HG03457 (cell line): ENCODE measurements at regions not wholly inside any gene's neighbourhood (a gene's known extent, or its start where the extent isn't known, plus 50 kb on each side); places are given as distances from the start of the nearest gene placed in this dataset.

ENCODE experiments used
- ATAC-seq: cut with Tn5 transposase; IDR thresholded peaks from one replicate; pipeline ENCODE4 v1.9.1; 2021; ENCODE audit warnings: moderate number of reproducible peaks; ENCODE audit not compliant: unreplicated experiment

GRCh38 chr1:170271430-170272161 is 125.8 kb downstream of the NTMT2 start:
- no peak for ATAC-seq

- no peak for ATAC-seq
These were observed 127.8 kb downstream of the NTMT2 start for GRCh38 chr1:170273291-170274130.

- ATAC-seq: no peak
These were observed 128.4 kb downstream of the NTMT2 start for GRCh38 chr1:170274131-170274501.

GRCh38 chr1:170277985-170278384 is 132.2 kb downstream of the NTMT2 start:
- no peak for ATAC-seq

DNA sequence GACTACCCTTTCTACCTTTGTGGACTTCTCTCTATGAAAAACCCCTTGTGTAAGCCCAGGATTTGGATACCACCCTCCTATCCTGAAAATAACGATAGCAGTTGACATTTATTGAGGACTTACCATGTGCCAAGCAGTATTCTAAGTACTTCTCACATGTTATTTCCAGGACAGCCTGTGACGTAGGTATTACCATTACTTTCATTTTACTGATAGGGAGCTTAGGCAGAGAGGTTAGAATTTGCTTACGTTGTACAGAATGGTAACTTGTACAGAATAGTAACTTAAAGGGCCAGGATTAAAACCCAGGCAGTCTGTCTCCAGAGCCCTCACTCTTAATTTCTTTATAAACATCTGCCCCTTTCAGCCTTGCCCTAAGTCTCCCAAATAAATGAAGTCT is 138.3 kb downstream of the NTMT2 start:
- ATAC-seq: no peak

- ATAC-seq: no peak
These were observed 138.8 kb downstream of the NTMT2 start for GRCh38 chr1:170284512-170284911.

- no peak for ATAC-seq
These were observed 139.2 kb downstream of the NTMT2 start for GRCh38 chr1:170284951-170285350.

DNA sequence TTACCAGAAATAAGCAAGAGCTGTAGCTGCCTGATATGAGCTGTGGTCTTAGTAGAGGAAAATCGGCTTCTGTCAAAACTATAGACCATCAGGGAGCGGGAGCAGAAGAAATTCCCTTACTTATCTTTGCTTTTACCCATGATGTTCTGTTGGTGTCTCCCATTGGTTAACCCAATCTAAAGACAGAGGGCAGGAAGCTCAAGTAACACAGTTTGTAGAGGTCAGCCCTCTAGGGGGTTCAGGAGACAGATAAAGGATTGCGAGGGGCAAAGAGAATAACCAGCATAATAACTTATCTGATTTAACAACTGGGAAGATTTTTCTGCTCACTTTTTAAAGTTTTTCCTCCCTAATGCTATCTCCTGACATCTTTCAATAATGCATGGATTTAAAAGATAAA is 142.4 kb downstream of the NTMT2 start:
- no peak for ATAC-seq

GRCh38 chr1:170290276-170290675 is 144.5 kb downstream of the NTMT2 start:
- ATAC-seq: no peak

DNA sequence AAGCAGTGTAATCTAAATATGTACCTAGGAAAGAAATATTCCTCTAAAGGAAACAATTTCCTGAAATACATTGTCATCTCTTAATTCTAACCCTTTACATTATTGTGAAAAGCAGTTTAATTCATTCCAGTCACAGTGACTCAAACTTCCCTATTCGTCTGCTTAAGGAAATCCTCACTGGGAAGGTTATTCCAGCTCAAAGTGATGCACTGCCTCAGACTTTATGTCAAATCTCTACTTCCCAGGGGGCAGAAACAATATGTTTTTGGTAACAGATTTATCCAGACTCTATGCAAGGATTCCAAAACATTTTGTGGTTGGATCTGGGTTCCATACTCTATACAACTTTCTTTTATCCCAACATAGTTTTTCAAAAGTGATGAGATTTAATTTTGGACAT is 145.2 kb downstream of the NTMT2 start:
- ATAC-seq: no peak

DNA sequence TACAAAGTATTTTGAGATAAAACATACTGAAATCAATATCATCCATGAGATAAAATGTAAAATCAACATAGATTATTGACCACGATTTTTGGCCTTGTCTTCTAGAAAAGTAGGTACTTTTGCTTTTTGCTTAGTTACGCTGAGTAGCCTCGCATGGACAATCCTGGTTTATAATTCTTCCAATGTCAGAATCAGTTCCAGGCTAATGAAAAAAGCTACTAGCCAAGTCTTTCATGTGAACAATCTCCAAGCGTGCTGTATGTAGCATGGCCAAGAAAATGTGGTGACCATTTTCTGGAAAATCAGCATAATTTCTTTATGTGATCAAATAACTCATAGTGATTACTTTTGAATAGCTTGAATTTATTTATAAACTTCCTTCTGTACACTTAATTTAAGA is 145.8 kb downstream of the NTMT2 start:
- ATAC-seq: no peak

- no peak for ATAC-seq
These were observed 150.5 kb downstream of the NTMT2 start for GRCh38 chr1:170296211-170296610.

DNA sequence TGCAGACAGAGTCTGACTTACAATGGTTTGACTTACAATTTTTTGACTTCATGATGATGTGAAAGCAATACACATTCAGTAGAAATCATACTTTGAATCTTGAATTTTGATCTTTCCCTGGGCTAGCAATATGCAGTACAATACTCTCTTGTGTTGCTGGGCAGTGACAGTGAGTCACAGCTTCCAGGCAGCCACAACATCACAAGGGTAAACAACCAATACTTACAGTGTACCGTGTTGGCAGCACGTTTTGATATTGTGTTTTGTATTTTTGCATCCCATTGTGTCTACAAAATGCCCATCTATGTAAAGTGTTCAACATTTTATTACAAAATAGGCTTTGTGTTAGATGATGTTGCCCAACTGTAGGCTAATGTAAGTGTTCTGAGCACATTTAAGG is 150.9 kb downstream of the NTMT2 start:
- ATAC-seq: no peak

- ATAC-seq: no peak
These were observed 155.8 kb downstream of the NTMT2 start for GRCh38 chr1:170301596-170301995.

- no peak for ATAC-seq
These were observed 157.3 kb downstream of the NTMT2 start for GRCh38 chr1:170303034-170303433.

DNA sequence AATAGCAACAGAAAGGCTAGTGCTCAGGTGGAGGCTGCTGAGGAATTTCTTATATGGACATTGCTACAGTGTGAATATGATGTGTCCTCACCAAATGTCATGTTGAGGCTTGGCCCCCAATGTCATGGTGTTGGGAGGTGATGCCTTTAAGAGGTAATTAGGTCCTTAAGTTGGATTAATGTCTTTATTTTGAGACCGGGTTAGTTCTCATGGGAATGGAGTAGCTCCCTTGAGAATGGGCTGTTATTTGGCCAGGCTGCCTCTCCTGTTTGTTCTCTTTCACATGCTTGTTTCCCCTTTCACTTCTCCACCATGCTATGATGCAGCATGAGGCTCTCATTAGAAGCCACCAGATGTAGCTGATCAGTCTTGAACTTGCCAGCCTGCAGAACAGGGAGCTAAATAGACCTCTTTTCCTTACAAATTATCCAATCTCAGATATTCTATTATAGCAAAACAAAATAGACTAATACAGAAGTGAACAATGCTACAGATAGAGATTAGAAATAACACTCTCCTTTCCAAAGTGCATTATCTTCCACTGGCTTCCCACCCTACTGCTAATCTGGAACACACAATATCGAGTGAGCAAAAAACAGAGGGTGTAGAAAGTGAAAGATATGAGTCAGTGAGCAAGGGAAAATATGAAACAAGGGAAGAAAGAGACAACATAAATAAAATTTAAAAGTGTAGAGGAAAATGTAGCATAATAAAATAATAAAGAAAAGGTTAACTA is 160.2 kb downstream of the NTMT2 start:
- ATAC-seq: no peak

- ATAC-seq: no peak
These were observed 160.8 kb downstream of the NTMT2 start for GRCh38 chr1:170306513-170306910.

GRCh38 chr1:170306948-170307347 is 161.2 kb downstream of the NTMT2 start:
- ATAC-seq: no peak

GRCh38 chr1:170307426-170307825 is 161.7 kb downstream of the NTMT2 start:
- no peak for ATAC-seq

GRCh38 chr1:170309389-170310013 is 163.7 kb downstream of the NTMT2 start:
- no peak for ATAC-seq

GRCh38 chr1:170310014-170310405 is 164.3 kb downstream of the NTMT2 start:
- ATAC-seq: no peak
